GM19193 (cell line): ENCODE measurements at regions not wholly inside any gene's neighbourhood (a gene's known extent, or its start where the extent isn't known, plus 50 kb on each side); places are given as distances from the start of the nearest gene placed in this dataset.

Experiments used
- POLR2A ChIP-seq: IDR thresholded peaks from 4 replicates; pipeline ENCODE4 v1.6.1; 2011; ENCODE audit not compliant: insufficient read depth, insufficient read length; ENCODE audit errors: extremely low read depth

DNA sequence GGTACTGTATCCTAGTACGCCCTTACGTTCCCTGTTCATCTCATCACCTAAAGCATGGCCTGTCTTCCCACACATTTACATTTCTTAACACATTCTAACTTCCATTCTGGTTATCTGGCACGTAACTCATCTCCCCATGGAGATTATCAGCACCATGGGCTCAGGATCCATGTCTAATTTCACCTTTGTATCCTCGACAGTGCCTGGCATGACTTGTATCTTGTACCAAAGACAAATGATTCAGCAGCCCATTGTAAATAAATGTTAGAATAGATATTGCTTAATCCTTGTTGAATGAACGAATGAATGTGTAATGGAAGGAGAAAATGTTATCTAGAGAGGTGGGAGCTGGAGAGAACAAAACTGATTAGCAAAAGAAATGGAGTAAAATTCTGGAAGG, 69.7 kb upstream of the TPM1 start:
- TF ChIP-seq POLR2A = no peak

GRCh38 chr15:62975515-62975914, 67.0 kb upstream of the TPM1 start:
- TF ChIP-seq POLR2A = no peak

- TF ChIP-seq POLR2A = no peak
Observed at GRCh38 chr15:62976301-62976881, 66.2 kb upstream of the TPM1 start.

DNA sequence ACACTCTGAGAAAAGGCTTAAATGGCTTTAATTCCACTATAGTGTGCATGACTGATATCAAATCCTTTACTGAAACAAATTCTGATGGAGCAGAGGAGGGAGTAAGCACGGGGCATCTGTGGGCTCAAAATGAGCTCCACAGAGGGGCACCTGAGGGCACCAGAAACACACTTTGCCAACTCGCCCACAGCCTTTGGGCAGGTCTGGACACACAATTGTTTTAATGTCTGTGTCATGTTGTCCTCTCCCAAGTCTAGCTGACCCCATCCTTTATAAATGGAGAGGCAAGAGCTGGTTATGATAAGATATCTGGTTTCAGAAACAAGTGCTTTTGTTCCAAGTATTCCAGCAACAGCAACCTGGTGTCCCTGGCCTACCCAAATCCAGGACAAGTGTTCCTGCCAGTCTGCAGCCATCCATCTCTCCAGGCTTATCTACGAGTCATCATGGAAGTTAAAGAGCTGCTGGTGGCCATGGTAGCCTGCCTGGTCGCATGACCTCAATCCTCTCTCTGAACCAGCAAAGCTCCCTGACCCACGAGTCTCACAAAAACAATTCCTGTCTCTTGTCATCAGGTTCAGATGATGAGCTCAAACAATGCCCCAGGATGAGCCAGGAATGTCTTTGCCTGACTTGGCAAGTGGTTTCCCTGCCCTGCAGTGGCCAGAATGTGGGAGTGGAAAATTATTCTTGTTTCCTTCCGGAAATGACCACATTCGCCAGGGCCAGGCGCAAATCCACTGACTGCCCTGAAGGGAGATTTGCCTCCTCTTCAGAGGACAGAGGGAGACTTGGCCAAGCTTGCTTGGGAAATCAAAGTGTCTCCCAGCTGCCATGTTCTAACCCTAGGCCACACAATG, 64.4 kb upstream of the TPM1 start:
- no peak for TF ChIP-seq POLR2A

- TF ChIP-seq POLR2A = no peak
Observed at GRCh38 chr15:62979252-62979651, 63.3 kb upstream of the TPM1 start.

- no peak for TF ChIP-seq POLR2A
Observed at GRCh38 chr15:62981071-62981470, 61.5 kb upstream of the TPM1 start.

GRCh38 chr15:62983956-62984355, 58.6 kb upstream of the TPM1 start:
- TF ChIP-seq POLR2A = no peak

GRCh38 chr15:62985768-62986167, 56.8 kb upstream of the TPM1 start:
- TF ChIP-seq POLR2A = no peak

GRCh38 chr15:62986948-62987347, 55.6 kb upstream of the TPM1 start:
- no peak for TF ChIP-seq POLR2A

DNA sequence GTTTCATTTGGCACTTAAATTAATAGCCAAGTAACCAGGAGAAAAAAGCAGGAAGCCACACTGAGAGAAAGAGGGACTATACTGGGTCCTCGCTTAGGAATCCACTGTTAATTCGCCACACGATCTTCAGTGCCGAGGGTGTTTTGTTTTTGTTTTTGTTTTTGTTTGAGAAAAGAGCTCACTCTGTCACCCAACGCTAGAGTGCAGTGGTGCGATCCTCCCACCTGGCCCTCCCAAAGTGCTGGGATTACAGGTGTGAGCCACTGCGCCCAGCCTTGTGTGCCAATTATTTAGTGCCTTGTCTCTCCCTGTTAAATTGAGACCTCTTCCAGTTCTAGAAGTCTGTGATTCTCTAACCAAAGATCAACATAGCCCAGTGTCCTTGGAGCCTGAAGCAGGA, 53.8 kb upstream of the TPM1 start:
- no peak for TF ChIP-seq POLR2A

DNA sequence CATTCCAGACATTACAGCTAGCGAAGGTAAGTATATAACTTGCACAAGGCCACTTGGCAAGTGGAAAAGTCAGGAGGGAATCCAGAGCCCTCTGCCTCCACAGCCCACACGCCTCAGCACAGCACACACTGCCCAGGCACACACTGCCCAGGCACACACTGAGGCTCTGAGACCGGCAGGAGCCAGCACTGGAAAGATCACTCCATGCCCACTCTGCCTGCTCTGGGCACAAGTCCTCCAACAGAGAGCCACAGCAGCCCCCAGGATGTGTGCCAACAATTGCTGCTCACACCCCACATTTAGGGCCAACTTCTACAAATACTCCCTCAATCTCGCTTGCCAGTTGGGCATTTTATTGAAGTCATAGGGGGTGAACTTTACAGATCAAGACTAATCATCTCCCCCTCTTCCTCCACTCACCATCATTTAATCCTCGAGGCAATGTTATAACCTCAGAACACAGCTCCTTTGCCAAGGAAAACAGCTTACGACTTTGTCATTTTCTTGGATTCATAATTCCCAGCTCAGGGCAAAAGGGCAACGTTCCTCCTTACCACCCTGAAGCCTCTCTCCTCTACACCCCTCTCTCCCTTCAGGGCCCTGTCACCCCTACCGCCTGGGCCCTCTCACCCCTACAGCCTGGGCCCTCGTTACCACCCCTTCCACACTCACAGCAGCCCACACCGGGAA, 53.0 kb upstream of the TPM1 start:
- TF ChIP-seq POLR2A = no peak

DNA sequence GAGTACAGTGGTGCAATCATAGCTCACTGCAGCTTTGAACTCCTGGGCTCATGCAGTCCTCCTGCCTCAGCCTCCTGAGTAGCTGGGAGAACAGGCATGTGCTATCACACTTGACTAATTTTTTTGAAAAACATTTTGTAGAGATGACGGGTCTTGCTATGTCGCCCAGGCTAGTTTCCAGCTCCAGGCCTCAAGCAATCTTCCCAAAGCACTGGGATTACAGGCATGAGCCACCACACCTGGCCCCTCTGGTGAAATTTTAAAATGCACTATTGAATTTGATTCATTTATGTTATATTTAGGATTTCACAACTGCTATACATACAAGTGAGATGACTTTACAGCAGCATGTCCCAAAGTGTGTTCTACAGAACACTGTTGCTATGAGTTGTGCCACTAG, 50.8 kb upstream of the TPM1 start:
- TF ChIP-seq POLR2A = no peak

- no peak for TF ChIP-seq POLR2A
Observed at GRCh38 chr15:62992302-62992701, 50.2 kb upstream of the TPM1 start.
